H4 (cell line): ENCODE measurements at regions not wholly inside any gene's neighbourhood (a gene's known extent, or its start where the extent isn't known, plus 50 kb on each side); places are given as distances from the start of the nearest gene placed in this dataset.
A peak's percentile ranks its signal among the peaks of the same experiment; 100 is the strongest.
"Not testable (repeated sequence)": the region's sequence is repeated elsewhere in the genome, so short reads cannot be mapped to it uniquely, and the experiment has no call there.

Source experiments
- DNase-seq: peaks from one replicate; pipeline ENCODE4 v3.0.0-alpha.2; 2015; ENCODE audit warnings: low spot score

GRCh38 chr7:8809320-8809719 lies 375.9 kb downstream of the NXPH1 start:
- no peak for DNase-seq

- DNase-seq: peak; percentile 56
Observed at GRCh38 chr7:8817448-8818036, 384.1 kb downstream of the NXPH1 start.

- no peak for DNase-seq
Observed at GRCh38 chr7:8818406-8818805, 385.0 kb downstream of the NXPH1 start.

- no peak for DNase-seq
Observed at GRCh38 chr7:8822595-8822994, 389.2 kb downstream of the NXPH1 start.

- DNase-seq: peak; percentile 39
Observed at GRCh38 chr7:8823486-8823885, 390.1 kb downstream of the NXPH1 start.

- no peak for DNase-seq
Observed at GRCh38 chr7:8827329-8827728, 393.9 kb downstream of the NXPH1 start.

- DNase-seq: no peak
Observed at GRCh38 chr7:8829100-8829499, 395.7 kb downstream of the NXPH1 start.

GRCh38 chr7:8831376-8831775 lies 398.0 kb downstream of the NXPH1 start:
- DNase-seq: peak; percentile 88

- DNase-seq: no peak
Observed at GRCh38 chr7:8833355-8833754, 399.9 kb downstream of the NXPH1 start.

GRCh38 chr7:8841171-8841570 lies 407.8 kb downstream of the NXPH1 start:
- DNase-seq: no peak

GRCh38 chr7:8871716-8872115 lies 438.3 kb downstream of the NXPH1 start:
- DNase-seq: no peak

GRCh38 chr7:8881916-8882315 lies 448.5 kb downstream of the NXPH1 start:
- DNase-seq: no peak

- no peak for DNase-seq
Observed at GRCh38 chr7:8885480-8886000, 452.1 kb downstream of the NXPH1 start.

- not testable (repeated sequence) for DNase-seq
Observed at GRCh38 chr7:8890346-8890745, 456.9 kb downstream of the NXPH1 start.

- DNase-seq: no peak
Observed at GRCh38 chr7:8893775-8894174, 460.4 kb downstream of the NXPH1 start.

- no peak for DNase-seq
Observed at GRCh38 chr7:8906396-8907075, 473.1 kb downstream of the NXPH1 start.

GRCh38 chr7:8908889-8909288 lies 475.5 kb downstream of the NXPH1 start:
- DNase-seq: peak; percentile 26

GRCh38 chr7:8913682-8914081 lies 480.3 kb downstream of the NXPH1 start:
- DNase-seq: peak; percentile 40

- no peak for DNase-seq
Observed at GRCh38 chr7:8921807-8922206, 488.4 kb downstream of the NXPH1 start.

- no peak for DNase-seq
Observed at GRCh38 chr7:8922726-8923125, 489.3 kb downstream of the NXPH1 start.

GRCh38 chr7:8923164-8923806 lies 489.9 kb downstream of the NXPH1 start:
- DNase-seq: peak; percentile 51

GRCh38 chr7:8931906-8932646 lies 498.7 kb downstream of the NXPH1 start:
- DNase-seq: peak; percentile 76
